ENCODE measurements at regions not wholly inside any gene's neighbourhood (a gene's known extent, or its start where the extent isn't known, plus 50 kb on each side); places are given as distances from the start of the nearest gene placed in this dataset.
"Not testable (repeated sequence)": the region's sequence is repeated elsewhere in the genome, so short reads cannot be mapped to it uniquely, and the experiment has no call there.

GRCh38 chr2:66253066-66253465, 181.9 kb upstream of the MEIS1 start:
- intact Hi-C loops (cut with DNase I) = loop anchor here in 1 of 2 donors (10.0 kb wide), 1 partner anchor 1478 kb away; no protein-coding TSS in a partner anchor
- no peak for DNase-seq (ENCODE audit: low spot score)

DNA sequence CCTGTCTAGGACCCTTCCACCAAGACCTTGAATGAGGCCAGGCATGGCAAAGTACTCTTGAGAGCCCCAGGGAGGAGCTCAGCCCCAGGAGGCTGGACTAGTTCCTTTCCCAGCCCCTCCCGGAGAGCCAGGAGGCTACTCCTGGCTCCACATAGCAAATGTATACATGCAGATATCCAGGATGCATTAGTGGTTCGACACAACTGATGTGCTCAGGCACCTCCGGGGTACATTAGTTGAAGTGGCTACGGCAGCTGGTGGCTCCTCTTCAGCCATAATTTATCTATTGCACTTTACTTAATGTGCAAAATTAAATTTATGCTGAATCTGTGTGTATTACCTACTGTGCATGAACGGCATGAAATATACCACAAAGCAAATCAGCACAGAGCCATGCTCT, 182.8 kb upstream of the MEIS1 start:
- intact Hi-C loops (cut with DNase I) = loop anchor here in 1 of 2 donors (10.0 kb wide), 1 partner anchor 1477 kb away; no protein-coding TSS in a partner anchor
- DNase-seq (ENCODE audit: low spot score) = no peak

DNA sequence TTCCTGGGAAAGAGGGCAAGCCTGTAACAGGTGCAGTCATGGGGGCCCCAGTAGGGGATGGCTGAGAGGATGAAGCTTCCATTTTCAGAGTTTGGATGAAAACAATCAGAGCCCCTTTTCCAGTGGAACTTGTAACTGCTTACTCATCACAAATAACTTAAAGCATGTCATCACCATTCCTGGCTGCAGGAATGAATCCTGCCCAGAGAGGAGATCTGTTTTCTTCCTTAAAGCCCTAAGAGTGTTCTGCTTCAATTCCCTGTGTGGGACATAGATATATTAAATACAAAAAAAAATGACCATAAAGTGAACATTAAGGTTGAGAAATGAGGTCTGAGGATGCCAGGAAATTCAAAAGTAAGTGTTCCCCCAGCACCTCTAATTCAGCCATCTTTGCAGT, 183.4 kb upstream of the MEIS1 start:
- DNase-seq (ENCODE audit: low spot score) = no peak
- intact Hi-C loops (cut with DNase I) = loop anchor here in 1 of 2 donors (10.0 kb wide), 1 partner anchor 1477 kb away; no protein-coding TSS in a partner anchor

GRCh38 chr2:66249089-66249488, 185.8 kb upstream of the MEIS1 start:
- DNase-seq (ENCODE audit: low spot score); intact Hi-C loops (cut with DNase I): not testable (repeated sequence)

DNA sequence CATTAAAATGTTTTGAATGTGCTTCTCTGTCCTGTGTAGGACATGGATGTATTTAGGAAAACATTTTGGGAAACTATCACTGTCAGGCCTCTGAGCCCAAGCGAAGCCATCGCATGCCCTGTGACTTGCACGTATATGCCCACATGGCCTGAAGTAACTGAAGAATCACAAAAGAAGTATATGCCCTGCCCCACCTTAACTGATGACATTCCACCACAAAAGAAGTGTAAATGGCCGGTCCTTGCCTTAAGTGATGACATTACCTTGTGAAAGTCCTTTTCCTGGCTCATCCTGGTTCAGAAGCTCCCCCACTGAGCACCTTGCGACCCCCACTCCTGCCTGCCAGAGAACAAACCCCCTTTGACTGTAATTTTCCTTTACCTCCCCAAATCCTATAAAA, 191.1 kb upstream of the MEIS1 start:
- intact Hi-C loops (cut with DNase I); DNase-seq (ENCODE audit: low spot score): not testable (repeated sequence)

- intact Hi-C loops (cut with DNase I); DNase-seq (ENCODE audit: low spot score): not testable (repeated sequence)
Observed at GRCh38 chr2:66242888-66243287, 192.0 kb upstream of the MEIS1 start.

DNA sequence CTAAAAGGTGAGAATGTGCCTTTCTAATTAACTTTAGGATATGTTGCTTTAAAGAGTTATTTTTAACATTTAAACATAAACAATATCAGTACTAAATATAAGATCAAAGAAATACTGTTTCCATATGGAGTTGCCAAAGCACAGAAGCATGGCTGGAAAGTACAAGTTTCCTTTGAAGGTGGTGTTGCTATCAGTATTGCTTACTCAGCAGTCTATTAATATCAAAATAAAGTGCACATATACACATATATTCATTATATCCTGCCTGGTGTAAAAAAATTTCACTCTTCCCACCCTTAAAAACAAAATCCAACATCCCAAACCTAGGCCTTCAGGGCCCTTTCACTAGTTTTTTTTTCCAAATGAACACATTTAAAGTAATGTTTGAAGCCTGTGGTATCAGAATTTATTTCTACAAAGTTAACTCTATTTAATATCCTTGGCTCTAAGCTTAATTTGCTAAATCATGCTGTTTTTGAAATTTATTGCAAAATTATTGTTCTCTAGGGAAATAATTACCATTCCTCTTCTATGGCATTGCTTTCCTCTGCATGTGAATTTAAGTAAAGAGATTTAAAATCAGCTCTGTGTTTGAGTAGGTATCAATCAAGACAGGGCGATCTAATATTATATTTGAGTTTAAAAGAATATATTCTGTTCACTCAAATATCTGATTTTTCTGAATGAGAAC, 192.7 kb upstream of the MEIS1 start:
- DNase-seq (ENCODE audit: low spot score) = no peak
- intact Hi-C loops (cut with DNase I) = no loop called here

DNA sequence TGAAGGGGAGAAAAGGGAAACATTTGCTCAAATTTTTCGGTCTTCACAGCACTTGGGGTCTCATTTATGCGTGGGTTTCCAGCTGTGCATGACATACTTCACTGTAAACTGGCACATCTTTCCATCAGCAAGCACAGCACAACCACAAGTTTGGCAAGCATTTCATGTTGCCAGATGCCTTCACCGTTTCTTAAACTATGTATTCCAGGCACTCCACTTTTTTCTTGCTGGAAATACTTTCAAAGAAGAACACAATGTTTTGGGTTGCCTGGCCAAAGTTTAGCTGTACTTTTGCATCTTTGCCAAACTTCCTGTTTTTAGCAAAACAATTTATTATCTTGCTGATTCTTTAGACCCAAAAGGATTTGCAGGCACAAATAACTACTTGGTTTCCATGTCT, 194.6 kb upstream of the MEIS1 start:
- no peak for DNase-seq (ENCODE audit: low spot score)
- intact Hi-C loops (cut with DNase I) = no loop called here

DNA sequence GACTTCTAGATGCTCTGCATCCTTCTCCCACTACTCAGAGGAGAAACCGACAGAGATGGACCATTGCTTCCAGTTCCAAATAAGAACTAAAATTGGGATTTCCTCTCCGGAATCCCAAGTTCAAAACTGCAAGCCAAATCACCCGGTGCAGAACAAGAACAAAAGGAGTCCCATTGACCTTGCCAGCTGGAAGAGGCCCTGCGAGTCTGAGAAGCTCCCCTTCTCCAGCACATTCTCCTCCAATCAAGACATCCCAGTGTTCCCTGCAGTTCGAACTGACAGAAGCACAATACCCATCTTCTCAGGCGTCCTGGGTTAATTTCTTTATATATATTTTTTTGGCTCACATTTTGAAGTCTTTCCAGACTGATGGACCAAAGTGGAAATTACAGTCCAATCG, 195.3 kb upstream of the MEIS1 start:
- DNase-seq (ENCODE audit: low spot score) = no peak
- intact Hi-C loops (cut with DNase I) = no loop called here

DNA sequence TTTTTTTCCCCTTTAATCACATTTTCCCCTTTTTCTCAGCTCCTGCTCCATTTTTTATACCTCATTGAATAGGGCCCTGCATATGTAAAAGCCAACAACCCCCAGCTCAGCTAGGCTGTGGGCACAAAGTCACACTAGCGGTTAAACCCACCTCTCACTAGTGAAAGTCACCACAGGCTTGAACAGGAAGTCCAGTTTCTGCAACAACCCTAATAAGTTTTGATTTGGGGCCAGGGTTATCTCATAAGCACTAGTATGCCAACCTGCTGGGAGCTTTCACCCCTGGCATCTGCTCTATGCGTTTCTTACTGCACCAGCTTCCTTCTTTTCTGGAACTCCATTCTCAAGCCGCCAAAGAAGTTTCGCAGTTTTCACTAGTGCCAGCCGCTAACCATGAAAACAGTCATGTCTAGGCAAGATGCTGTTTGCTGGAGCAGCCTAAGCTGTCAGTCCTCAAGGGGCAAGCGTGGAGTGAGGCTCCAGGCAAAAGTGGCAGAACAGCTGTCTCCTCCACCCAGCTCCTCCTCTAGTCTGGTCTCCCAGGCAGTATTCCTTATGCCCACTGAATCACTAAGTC, 197.0 kb upstream of the MEIS1 start:
- DNase-seq (ENCODE audit: low spot score) = no peak
- intact Hi-C loops (cut with DNase I) = no loop called here

- intact Hi-C loops (cut with DNase I) = no loop called here
- no peak for DNase-seq (ENCODE audit: low spot score)
Observed at GRCh38 chr2:66236816-66237802, 197.8 kb upstream of the MEIS1 start.

DNA sequence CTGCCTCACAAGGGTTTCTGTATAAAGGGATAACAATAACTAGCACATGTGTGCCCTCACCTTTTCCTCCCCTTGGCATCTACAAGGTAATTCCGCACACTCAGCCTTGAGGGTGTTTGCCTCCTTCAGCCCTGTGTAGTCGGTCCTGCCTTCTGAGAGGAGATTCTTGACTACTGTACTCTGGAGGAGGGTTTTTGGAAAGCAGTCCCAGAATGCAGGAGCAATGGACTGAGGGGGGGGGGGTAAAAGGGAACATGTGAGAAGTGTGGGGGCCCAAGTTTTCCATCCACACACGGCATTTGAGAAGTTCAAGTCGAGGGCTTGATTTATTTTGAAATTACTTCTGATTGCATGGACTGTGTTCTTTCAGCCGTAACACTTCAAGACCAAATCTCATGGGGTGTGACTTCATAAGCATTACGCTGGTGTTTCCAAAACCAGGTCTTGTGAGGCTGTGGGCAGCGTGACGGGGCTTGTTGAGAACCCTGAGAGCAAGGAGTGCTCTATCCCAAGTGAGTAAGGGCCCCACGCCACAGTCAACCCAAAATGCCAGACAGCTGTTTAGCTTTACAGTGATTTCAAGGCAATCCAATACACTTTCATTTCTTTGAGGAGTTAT, 198.7 kb upstream of the MEIS1 start:
- intact Hi-C loops (cut with DNase I) = no loop called here
- DNase-seq (ENCODE audit: low spot score) = no peak

GRCh38 chr2:66235428-66235827, 199.5 kb upstream of the MEIS1 start:
- intact Hi-C loops (cut with DNase I) = no loop called here
- DNase-seq (ENCODE audit: low spot score) = no peak

DNA sequence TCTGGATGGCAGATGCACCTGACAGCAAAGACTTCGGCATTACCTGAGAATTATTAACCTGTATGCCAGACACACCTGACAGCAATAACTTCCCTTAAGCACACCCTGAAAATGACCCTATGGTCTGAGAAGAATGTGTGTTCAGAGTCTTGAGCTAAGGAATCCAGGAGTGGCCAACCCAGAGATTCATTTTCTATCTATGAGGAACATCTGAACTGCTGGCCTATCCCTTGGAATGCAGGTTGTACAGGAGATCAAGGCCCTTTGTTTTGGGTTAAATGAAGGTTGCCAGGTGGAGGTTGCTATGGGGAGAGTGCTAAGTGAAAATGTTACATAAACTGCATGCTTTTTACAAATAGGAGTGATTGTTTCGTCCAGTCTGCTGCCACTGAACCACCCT, 200.9 kb upstream of the MEIS1 start:
- intact Hi-C loops (cut with DNase I) = no loop called here
- no peak for DNase-seq (ENCODE audit: low spot score)

- no peak for DNase-seq (ENCODE audit: low spot score)
Observed at GRCh38 chr2:66228128-66228547, 206.8 kb upstream of the MEIS1 start.

GRCh38 chr2:66217039-66217585, 217.8 kb upstream of the MEIS1 start:
- intact Hi-C loops (cut with DNase I) = no loop called here
- no peak for DNase-seq (ENCODE audit: low spot score)

More at GRCh38 chr2:66228128-66228547, 206.8 kb upstream of the MEIS1 start:
- intact Hi-C loops (cut with DNase I) = loop anchor here in 1 of 2 donors (10.0 kb wide), 1 partner anchor 1197 kb away; no protein-coding TSS in a partner anchor

- DNase-seq (ENCODE audit: low spot score) = no peak
- intact Hi-C loops (cut with DNase I) = no loop called here
Observed at GRCh38 chr2:66212749-66213148, 222.2 kb upstream of the MEIS1 start.

- no peak for DNase-seq (ENCODE audit: low spot score)
- intact Hi-C loops (cut with DNase I) = no loop called here
Observed at GRCh38 chr2:66202586-66202985, 232.3 kb upstream of the MEIS1 start.

GRCh38 chr2:66201242-66201641, 233.7 kb upstream of the MEIS1 start:
- intact Hi-C loops (cut with DNase I) = no loop called here
- DNase-seq (ENCODE audit: low spot score) = no peak
